Posterior vena cava (tissue), 2 donors: ENCODE measurements at regions not wholly inside any gene's neighbourhood (a gene's known extent, or its start where the extent isn't known, plus 50 kb on each side); places are given as distances from the start of the nearest gene placed in this dataset.

Source experiments
- DNase-seq: peaks from one replicate; pipeline ENCODE4 v3.0.0-alpha.2; 2020; ENCODE audit warnings: low spot score
- intact Hi-C, 2 donors: fragments of 100-400 bp; cut with DNase I; formaldehyde crosslinking; loops; one replicate each; pipeline versions ENCODE4 v1.14.1 to v1.14.2; 2022 to 2023
- donor health status: DM: yes; HTN: yes; CAD: no.
- donor health status: DM: yes; HTN: yes; CAD: no.

DNA sequence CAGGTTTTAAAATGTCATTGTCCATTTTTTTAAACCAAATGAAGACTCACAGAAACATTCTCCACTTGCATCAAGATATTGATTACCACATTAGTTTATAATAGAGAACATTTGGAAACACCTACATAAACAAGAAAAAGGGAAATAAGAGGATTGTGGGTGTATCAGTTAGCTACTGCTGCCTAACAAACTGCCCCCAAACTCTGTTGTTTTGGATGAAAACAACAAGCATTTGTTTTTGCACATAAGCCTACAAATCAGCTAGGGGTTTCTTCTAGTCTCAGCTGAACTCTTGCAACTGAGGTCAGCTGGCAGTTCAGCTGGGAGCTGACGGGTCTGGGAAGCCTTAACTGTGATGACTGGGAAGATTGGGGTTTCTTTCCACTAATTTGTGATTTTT lies 464.4 kb downstream of the COG6 start:
- DNase-seq, result no peak
- intact Hi-C loops, result loop anchor here in 1 of 2 donors (5.0 kb wide), 1 partner anchor 1158 kb away; no protein-coding TSS in a partner anchor

GRCh38 chr13:40120288-40120687 lies 464.8 kb downstream of the COG6 start:
- DNase-seq, result no peak
- intact Hi-C loops, result no loop called here

DNA sequence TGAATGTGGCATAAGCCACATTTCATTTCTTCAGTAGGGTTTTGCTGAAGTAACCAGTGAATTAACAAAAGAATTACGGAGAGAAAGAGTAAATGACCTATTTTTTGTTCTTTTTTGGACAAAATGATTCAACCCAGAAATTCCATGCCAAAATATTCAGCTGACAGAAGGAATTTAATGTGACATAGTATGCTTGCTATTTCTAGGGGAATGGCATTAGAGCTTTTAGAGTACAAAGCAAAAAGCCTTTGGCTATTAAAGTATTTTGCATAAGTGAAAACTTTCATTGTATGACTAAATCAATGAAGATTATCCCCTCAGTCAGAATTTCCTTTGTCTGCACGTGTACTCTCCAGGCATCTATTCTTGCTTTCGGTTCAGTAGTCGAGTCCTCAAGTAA lies 465.3 kb downstream of the COG6 start:
- intact Hi-C loops, result loop anchor here in 1 of 2 donors (1.0 kb wide), 1 partner anchor 30 kb away; no protein-coding TSS in a partner anchor
- DNase-seq, result no peak

DNA sequence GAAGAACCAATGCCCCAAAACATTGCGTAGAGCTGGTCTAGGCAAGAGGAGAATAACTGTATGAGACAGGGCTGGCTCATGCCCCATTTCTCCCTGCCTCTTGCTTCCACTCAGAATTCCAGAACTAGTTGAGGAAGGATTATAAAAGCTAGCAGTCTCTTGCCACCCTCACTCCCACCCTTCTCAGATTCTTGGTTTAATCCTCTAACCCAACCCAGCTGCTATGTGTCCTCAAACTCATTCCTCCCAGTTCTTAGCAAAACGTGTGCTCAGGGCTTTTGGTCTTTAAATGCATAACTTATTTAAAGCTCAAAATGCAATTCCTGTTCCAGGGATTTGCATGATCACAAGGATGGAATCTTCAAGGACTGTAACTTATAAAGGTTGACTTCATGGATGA lies 466.3 kb downstream of the COG6 start:
- intact Hi-C loops, result loop anchor here in 1 of 2 donors (1.0 kb wide), 1 partner anchor 29 kb away; no protein-coding TSS in a partner anchor
- DNase-seq, result no peak

GRCh38 chr13:40123962-40124632 lies 468.6 kb downstream of the COG6 start:
- DNase-seq, result no peak
- intact Hi-C loops, result no loop called here

DNA sequence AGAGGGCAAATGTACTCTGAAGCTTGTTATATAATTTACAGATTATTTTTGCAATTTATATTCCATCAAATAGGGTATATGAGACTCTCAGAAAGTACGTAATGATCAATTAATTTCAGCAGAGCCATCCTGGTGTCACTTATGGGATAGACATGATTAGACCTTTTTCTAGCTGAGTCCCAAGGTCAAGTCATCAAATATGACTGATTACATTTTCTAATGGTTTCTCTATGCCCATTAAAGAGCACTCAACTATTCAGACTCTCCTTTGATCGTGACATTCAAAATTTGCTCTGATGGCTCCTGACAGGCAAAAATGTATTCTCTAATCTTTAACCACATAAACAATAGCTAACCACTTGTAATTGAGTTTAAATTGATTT lies 469.2 kb downstream of the COG6 start:
- intact Hi-C loops, result no loop called here
- no peak for DNase-seq

DNA sequence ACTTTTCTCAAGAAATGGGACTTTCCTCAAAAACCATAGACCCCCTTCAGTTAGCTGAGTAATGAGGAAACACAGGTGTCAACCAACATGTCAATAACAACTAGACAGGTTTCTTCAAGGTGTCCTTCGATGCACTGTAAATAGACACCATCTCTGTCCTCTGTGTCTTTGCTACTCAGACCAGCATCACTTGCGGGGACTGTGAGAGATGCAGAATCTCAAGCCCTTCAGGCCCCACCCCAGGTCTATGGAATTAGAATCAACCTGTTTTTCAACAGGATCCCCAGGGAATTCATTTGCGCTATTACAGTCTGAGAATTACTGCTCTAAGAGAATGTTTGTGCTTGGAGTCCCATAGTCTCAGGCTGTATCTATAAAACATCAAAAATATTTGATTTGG lies 469.9 kb downstream of the COG6 start:
- no peak for DNase-seq
- intact Hi-C loops, result no loop called here

GRCh38 chr13:40126306-40127085 lies 471.0 kb downstream of the COG6 start:
- no peak for DNase-seq
- intact Hi-C loops, result no loop called here

DNA sequence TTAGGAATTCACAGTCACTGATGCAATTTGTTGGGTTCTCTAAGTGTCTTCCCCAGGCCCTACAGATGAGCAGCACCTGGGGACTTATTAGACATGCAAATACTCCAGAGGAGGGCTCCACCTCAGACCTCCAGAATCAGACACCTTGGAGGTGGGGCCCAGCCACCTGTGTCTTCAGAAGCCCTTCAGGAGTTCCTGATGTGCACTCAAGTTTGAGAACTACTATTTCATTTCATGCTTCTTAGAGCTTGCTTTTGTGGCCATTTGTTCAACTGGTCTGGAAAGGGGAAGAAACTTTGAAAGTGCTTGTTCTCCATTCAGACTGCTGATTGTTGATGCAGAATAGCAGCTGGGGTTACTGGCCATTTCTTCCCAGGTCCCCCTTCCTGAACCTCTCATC lies 472.0 kb downstream of the COG6 start:
- no peak for DNase-seq
- intact Hi-C loops, result no loop called here

GRCh38 chr13:40127925-40128324 lies 472.5 kb downstream of the COG6 start:
- intact Hi-C loops, result no loop called here
- DNase-seq, result no peak

GRCh38 chr13:40129467-40129866 lies 474.0 kb downstream of the COG6 start:
- no peak for DNase-seq
- intact Hi-C loops, result no loop called here

GRCh38 chr13:40130871-40131636 lies 475.6 kb downstream of the COG6 start:
- no peak for DNase-seq
- intact Hi-C loops, result no loop called here

DNA sequence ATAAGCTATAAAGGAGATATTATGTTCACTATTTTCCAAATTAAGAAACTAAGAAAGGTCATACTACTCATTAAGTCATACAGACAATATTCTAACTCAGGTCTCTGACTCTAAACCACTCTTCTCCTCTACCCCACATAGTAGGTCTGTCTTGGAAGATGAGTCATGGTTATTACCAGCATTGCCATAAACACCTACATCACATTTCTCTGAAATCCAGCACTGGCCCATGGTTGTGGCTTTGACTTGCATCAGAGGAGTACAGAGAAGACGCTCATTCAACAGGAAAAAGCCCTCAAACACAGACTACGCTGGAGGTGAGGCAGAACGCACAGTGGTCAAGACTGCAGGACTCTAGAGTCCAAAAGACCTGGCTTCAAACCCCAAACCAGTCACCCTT lies 476.8 kb downstream of the COG6 start:
- intact Hi-C loops, result no loop called here
- no peak for DNase-seq

- DNase-seq, result no peak
- intact Hi-C loops, result loop anchor here in 1 of 2 donors (5.0 kb wide), 1 partner anchor 990 kb away; no protein-coding TSS in a partner anchor
Measured at GRCh38 chr13:40136896-40137295, 481.4 kb downstream of the COG6 start.

- no peak for DNase-seq
- intact Hi-C loops, result loop anchor here in 1 of 2 donors (5.0 kb wide), 1 partner anchor 990 kb away; no protein-coding TSS in a partner anchor
Measured at GRCh38 chr13:40137400-40137799, 481.9 kb downstream of the COG6 start.

GRCh38 chr13:40139896-40140520 lies 484.5 kb downstream of the COG6 start:
- no peak for DNase-seq
- intact Hi-C loops, result loop anchor here in 1 of 2 donors (5.0 kb wide), 1 partner anchor 987 kb away; no protein-coding TSS in a partner anchor

- intact Hi-C loops, result no loop called here
- DNase-seq, result no peak
Measured at GRCh38 chr13:40141859-40142555, 486.5 kb downstream of the COG6 start.

DNA sequence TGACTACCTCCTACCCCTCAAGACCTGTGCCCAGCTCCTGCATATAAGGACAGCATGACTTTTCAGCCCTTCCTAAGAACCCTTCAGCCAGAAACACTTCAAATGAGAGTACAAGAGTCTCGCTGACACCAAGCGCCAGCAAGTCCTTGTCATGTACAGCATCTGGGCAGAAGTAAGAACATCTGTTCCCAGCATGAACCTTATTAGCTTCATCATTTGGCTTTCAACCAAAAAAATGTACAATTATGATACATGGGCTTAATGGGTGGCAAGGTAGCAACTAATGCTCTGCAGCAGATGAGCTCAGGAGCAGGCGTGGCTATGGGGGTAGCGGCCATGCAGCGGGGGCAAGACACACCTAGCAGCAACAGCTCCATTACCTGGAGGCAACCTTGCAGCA lies 487.6 kb downstream of the COG6 start:
- intact Hi-C loops, result no loop called here
- no peak for DNase-seq

- intact Hi-C loops, result no loop called here
- no peak for DNase-seq
Measured at GRCh38 chr13:40143559-40143958, 488.1 kb downstream of the COG6 start.
